ENCODE measurements at regions not wholly inside any gene's neighbourhood (a gene's known extent, or its start where the extent isn't known, plus 50 kb on each side); places are given as distances from the start of the nearest gene placed in this dataset.

- H3K27ac ChIP-seq = no peak overlapping the region
Observed at GRCh38 chr12:94736004-94736403, 85.6 kb upstream of the TMCC3 start.

GRCh38 chr12:94733727-94734126 is 83.4 kb upstream of the TMCC3 start:
- TF ChIP-seq CTCF (IDR thresholded peaks at IDR 0.05) (no peak), POLR2A (IDR thresholded peaks at IDR 0.05) (no peak)
- Histone ChIP-seq H3K36me3 (replicated peaks in 1 of 2) (no peaks in the 10 kb centered on the region), H3K4me3 (no peak overlapping the region), H3K4me1 (replicated peaks in 1 of 2) (no peaks in the 10 kb centered on the region), H3K9me3 (replicated peaks in 1 of 3) (no peaks in the 10 kb centered on the region), H3K27me3 (no peaks in the 10 kb centered on the region), H3K27ac (no peak overlapping the region)
- intact Hi-C loops (cut with DNase I) = no loop called here
- no peak for DNase-seq
- WGBS, 4 donors = 84 to 97% (median 93%) methylated on average over 9 of the region's 9 CpGs

More at GRCh38 chr12:94736004-94736403, 85.6 kb upstream of the TMCC3 start:
- no peak for DNase-seq
- WGBS, 4 donors = 71 to 92% (median 88%) methylated on average over 3 of the region's 3 CpGs
- TF ChIP-seq POLR2A (IDR thresholded peaks at IDR 0.05) (no peak), CTCF (IDR thresholded peaks at IDR 0.05) (no peak)
- intact Hi-C loops (cut with DNase I) = no loop called here
- Histone ChIP-seq H3K4me3 (no peak overlapping the region), H3K36me3 (replicated peaks in 1 of 2) (no peaks in the 10 kb centered on the region), H3K27me3 (no peaks in the 10 kb centered on the region), H3K9me3 (replicated peaks in 1 of 3) (no peaks in the 10 kb centered on the region), H3K4me1 (replicated peaks in 1 of 2) (no peaks in the 10 kb centered on the region)

GRCh38 chr12:94732367-94732990 is 82.1 kb upstream of the TMCC3 start:
- intact Hi-C loops (cut with DNase I) = no loop called here
- no peak overlapping the region for H3K27ac ChIP-seq
- TF ChIP-seq CTCF (IDR thresholded peaks at IDR 0.05) (no peak), POLR2A (IDR thresholded peaks at IDR 0.05) (no peak)
- no peaks in the 10 kb centered on the region for H3K36me3 ChIP-seq (replicated peaks in 1 of 2)
- no peaks in the 10 kb centered on the region for H3K4me1 ChIP-seq (replicated peaks in 1 of 2)
- no peaks in the 10 kb centered on the region for H3K9me3 ChIP-seq (replicated peaks in 1 of 3)
- H3K27me3 ChIP-seq = no peaks in the 10 kb centered on the region
- no peak overlapping the region for H3K4me3 ChIP-seq
- WGBS, 4 donors = 73 to 86% (median 77%) methylated on average over 13 of the region's 13 CpGs
- DNase-seq = no peak

GRCh38 chr12:94731733-94732360 is 81.5 kb upstream of the TMCC3 start:
- intact Hi-C loops (cut with DNase I) = no loop called here
- Histone ChIP-seq H3K36me3 (replicated peaks in 1 of 2) (no peaks in the 10 kb centered on the region), H3K4me1 (replicated peaks in 1 of 2) (no peaks in the 10 kb centered on the region), H3K4me3 (no peak overlapping the region), H3K27ac (no peak overlapping the region), H3K9me3 (replicated peaks in 1 of 3) (no peaks in the 10 kb centered on the region), H3K27me3 (no peaks in the 10 kb centered on the region)
- DNase-seq = no peak
- 91 to 96% (median 94%) methylated on average over 10 of the region's 10 CpGs for WGBS, 4 donors
- TF ChIP-seq CTCF (IDR thresholded peaks at IDR 0.05) (no peak), POLR2A (IDR thresholded peaks at IDR 0.05) (no peak)
